GM19455 (cell line): ENCODE measurements at regions not wholly inside any gene's neighbourhood (a gene's known extent, or its start where the extent isn't known, plus 50 kb on each side); places are given as distances from the start of the nearest gene placed in this dataset.
"Not testable (repeated sequence)": the region's sequence is repeated elsewhere in the genome, so short reads cannot be mapped to it uniquely, and the experiment has no call there.

Experiments
- ATAC-seq: cut with Tn5 transposase; IDR thresholded peaks from one replicate; pipeline ENCODE4 v1.9.1; 2021; ENCODE audit not compliant: unreplicated experiment

DNA sequence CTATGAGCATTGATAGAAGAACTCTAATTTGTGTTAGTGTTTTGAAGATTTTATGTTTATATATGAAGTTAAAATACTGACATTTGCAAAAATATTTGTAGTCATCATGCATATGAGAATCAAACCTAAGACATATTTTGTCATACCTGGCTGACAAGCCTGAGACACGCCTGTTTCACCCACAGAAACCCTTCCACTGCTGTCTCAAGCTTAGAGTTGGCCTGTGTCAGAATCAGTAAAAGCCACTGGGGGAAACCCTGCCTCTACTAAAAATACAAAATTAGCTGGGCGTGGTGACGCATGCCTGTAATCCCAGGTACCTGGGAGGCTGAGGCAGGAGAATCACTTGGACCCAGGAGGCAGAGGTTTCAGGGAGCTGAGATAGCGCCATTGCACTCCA, 218.0 kb upstream of the C1QTNF3 start:
- ATAC-seq: not testable (repeated sequence)

DNA sequence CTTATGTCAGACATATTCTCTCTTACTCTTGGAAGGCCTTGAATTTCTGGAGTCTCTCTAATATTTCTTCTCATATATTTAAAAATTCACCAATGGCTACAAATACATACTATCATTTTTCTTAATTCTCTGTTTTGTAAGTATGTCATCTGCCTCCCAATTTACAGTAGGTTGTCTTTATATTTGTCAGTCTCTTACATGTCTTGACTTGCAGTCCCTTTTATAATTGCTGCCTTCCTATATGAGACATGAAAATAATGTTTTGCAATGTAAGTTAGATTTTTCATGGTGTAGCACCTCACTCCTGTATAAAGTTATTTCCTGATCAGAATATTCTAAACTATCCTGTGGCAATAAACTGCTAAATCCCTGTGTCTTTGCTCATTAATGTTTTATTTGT, 223.1 kb upstream of the C1QTNF3 start:
- ATAC-seq: not testable (repeated sequence)

DNA sequence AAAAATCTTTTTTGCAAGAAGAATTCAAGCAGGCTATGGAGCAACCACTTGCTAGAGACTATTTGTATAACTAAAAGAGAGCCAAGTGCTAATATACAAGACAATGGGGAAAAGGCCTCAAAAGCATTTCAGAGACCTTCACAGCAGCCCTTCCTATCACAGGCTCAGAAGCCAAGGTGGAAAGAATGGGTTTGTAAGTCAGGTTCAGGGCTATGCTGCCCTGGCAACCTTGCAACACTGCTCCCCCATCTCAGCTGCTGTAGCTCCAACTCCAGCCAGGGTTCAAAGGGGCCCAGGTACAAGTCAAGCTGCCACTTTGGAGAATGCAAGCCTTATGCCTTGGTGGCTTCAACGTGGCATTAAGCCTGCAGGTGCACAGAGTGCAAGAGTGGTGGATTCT, 253.7 kb upstream of the C1QTNF3 start:
- not testable (repeated sequence) for ATAC-seq

DNA sequence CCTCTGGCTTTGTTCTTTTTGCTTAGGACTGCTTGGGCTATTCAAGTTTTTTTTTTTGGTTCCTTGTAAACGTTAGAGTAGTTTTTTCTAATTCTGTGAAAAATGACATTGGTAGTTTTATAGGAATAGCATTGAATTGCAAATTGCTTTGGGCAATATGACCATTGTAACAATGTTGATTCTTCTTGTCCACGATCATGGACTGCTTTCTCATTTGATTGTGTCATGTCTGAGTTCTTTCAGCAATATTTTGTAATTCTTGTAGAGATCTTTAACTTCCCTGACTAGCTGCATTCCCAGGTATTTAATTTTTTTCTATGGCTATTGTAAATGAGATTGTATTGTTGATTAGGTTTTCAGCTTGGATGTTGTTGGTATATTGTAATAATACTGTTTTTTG, 286.2 kb upstream of the C1QTNF3 start:
- not testable (repeated sequence) for ATAC-seq

DNA sequence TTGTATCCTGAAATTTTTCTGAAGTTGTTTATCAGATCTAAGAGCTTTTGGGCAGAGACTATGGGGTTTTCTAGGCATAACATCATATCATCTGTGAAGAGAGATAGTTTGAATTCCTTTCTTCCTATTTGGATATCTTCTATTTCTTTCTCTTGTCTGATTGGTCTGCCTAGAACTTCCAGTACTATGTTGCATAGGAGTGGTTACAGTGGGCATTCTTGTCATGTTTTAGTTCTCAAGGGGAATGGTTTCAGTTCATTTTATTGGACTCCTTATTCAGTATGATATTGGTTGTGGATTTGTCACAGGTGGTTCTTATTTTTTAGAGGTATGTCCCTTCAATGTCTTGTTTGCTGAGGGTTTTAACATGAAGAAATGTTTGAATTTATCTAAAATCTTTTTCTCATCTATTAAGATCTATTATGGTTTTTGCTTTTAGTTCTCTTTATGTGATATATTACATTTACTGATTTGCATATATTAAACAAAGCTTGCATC, 286.6 kb upstream of the C1QTNF3 start:
- ATAC-seq: not testable (repeated sequence)

DNA sequence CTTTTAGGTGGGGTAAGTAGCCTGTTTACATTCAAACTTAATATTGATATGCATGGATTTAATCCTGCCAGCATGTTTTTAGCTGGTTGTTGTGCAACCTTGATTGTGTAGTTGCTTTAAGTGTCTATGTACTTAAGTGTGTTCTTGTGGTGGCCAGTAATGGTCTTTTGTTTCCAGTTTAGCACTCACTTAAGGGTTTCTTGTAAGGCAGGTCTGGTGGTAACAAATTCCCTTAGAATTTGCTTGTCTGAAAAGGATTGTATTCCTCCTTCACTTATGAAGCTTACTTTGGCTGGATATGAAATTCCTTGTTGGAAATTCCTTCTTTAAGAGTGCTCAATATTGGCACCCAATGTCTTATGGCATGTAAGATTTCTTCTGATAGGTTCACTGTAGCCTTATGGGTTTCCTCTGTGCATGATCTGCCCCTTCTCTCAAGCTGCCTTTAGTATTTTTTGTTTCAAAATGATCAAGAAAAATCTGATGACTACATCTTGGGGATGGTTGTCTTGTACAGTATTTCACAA, 289.0 kb upstream of the C1QTNF3 start:
- not testable (repeated sequence) for ATAC-seq

DNA sequence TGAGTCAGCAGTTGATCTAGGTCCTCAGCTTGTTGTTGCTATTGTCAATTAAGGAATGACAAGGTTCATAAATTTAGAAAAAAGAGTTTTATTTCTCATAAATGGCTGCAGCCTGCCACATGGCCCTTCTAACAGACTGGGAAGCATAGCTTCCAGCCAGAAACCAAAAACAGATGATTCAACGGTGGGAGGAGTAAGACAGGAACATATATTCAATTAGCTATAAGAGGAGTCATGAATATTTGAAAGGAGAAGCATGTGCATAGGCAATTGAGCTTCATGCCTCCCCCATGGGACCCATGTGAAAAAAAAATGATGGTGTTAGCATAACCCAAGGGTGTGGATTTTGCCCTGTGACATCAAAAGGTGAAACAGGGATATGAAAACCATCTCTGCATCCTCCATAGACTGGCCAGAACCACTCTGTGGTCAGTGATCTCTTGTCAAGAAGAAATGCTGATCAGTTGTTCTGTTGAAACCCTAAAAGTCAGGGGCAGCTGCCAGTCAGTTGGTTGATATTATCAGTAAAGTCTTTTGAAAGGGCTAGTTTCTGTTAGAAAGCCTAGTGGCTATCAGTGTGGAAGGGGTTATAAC, 296.5 kb upstream of the C1QTNF3 start:
- ATAC-seq: not testable (repeated sequence)

DNA sequence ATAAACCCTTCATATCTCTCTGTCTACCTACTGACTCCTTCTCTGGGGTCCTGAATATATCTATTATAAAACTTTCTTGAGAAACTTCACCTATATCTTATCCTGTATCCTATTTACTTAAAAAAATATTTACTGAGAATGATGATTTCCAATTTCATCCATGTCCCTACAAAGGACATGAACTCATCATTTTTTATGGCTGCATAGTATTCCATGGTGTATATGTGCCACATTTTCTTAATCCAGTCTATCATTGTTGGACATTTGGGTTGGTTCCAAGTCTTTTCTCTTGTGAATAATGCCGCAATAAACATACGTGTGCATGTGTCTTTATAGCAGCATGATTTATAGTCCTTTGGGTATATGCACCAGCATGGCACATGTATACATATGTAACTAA, 301.7 kb upstream of the RAI14 start:
- ATAC-seq: not testable (repeated sequence)

DNA sequence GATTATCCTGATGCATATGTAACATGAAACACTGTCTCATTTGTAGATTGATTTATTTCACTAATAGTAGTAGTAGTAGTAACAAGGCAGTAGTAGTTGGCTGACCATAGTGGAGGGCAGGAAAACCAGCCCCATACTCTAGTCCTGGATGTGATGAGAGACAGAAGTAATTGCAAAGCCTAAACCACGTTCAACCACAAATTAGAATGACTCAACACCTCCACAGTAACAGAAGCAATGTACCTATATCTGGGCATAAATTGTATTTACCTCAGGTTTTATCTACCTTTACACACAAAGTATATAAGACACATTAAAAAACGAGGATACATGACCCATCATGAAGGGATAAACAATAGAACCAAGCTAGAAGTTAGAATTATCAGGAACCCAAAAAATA, 284.7 kb upstream of the RAI14 start:
- not testable (repeated sequence) for ATAC-seq

DNA sequence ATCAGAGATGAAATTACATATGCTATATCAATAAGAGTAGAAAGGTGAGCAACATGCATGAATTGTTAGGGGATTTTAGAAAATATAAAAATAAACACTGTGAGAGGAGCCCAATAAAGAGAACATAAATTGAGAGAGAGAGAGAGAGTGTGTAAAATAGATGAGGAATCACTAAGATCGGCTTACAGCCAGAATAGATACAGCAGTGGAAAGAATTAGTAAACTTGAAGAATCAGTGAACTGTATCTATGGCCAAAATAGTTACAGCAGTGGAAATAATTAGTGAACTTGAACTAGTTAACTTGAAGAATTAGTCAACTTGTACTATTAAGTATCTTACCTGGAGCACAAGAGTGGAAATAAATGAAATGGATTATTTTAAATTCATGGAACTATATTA, 284.3 kb upstream of the RAI14 start:
- ATAC-seq: not testable (repeated sequence)

DNA sequence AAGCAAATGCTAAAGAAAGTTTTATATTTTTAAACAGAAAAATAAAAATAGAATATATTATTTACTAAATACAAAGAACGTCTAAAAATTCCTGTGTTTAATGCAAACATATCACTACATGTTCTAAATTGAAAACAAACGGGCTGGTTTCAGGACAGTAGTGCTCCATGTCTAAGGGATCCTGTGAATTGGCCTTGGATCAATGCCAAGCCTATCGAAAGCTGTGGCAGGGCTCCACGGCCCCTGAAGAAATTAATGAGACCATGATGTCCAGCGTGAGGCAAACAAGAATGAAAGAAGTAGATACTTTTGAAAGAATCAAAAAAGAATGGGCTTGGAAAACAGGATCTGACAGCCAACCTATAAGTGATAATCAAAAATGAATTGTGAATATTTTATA, 283.4 kb upstream of the RAI14 start:
- not testable (repeated sequence) for ATAC-seq

DNA sequence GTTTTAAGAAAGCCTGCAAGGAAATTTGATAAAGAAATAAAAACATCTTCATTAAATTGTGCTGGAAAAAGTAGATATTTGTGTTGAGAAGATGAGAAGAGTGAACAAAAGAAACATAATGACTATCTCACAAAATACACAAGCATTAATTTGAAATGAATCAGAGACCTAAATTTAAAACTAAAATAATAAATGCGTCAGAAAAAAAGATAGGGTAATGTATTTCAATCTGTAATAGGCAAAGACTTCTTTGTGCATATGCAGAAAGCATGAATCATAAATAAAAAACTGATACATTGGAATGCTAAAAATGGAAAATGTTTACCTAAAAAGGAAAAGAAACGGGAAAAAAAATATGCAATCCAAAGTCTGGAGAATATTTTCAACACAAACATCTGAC, 278.5 kb upstream of the RAI14 start:
- not testable (repeated sequence) for ATAC-seq

DNA sequence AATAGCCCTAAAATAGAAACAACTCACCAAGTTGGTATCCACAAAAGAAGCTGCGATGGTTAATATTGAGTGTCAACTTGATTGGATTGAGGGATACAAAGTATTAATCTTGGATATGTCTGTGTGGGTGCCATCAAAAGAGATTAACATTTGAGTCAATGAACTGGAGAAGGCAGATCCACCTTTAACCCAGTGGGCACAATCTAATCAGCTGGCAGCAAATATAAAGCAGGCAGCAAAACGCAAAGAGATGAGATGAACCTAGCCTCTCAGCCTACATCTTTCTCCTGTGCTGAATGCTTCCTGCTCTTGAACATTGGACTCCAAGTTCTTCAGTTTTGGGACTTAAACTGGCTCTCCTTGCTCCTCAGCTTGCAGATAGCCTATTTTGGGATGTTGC, 277.6 kb upstream of the RAI14 start:
- not testable (repeated sequence) for ATAC-seq

DNA sequence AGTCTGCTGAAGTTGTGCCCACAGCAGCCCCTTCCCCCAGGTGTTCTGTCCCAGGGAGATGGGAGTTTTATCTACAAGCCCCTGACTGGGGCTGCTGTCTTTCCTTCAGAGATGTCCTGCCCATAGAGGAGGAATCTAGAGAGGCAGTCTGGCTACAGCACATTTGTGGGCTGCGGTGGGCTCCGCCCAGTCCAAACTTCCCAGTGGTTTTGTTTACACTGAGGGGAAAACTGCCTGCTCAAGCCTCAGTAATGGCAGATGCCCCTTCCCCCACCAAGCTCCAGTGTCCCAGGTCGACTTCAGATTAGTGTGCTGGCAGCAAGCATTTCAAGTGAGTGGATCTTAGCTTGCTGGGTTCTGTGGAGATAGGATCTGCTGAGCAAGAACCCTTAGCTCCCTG, 267.4 kb upstream of the RAI14 start:
- ATAC-seq: not testable (repeated sequence)

DNA sequence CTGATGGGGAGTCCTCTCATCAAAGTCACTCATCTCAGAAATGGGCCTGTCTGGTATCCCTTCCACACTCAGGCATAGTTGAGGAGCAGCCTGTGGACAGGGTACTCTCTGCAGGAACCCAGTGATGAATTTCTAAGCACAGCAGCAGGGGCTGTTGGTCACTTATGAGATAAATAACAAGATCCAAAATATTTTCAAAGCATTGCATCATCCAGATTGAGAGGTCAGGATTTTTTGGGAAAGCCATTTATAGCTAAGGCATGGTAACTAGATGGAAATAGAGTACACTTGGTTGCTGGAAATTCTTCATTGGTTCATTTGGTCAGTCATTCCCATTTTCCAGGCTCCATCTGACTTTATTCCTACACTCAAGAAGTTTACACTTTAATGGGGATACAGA, 246.8 kb upstream of the RAI14 start:
- no peak for ATAC-seq

DNA sequence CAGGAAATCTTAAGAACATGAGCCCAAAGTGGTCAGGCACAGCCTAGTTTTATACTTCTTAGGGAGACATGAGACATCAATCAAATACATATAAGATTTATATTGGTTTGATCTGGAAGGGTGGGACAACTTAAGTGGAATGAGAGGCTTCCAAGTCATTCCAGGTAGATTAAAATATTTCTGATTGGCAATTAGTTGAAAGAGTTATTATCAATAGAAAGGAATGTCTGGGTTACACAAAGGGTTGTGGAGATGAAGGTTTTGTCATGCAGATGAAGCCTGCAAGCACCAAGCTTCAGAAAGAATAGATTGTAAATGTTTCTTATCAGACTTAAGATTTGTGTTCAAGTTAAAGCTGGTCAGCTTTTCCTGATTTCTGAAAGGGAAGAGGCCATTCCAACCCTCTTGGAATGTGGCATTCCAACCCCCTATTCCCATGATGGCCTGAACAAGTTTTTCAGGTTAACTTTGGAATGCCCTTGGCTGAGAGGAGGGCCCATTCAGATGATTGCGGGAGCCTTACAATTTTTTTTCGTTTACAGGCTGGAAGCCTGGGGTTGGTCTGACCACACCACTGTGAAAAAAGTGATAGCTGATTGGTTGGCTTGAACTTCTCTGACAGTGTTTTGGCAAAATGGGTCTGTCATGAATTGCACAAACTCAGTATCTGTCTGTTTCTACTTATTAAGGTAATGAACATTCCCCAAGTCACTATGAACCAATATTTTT, 245.6 kb upstream of the RAI14 start:
- ATAC-seq: no peak

DNA sequence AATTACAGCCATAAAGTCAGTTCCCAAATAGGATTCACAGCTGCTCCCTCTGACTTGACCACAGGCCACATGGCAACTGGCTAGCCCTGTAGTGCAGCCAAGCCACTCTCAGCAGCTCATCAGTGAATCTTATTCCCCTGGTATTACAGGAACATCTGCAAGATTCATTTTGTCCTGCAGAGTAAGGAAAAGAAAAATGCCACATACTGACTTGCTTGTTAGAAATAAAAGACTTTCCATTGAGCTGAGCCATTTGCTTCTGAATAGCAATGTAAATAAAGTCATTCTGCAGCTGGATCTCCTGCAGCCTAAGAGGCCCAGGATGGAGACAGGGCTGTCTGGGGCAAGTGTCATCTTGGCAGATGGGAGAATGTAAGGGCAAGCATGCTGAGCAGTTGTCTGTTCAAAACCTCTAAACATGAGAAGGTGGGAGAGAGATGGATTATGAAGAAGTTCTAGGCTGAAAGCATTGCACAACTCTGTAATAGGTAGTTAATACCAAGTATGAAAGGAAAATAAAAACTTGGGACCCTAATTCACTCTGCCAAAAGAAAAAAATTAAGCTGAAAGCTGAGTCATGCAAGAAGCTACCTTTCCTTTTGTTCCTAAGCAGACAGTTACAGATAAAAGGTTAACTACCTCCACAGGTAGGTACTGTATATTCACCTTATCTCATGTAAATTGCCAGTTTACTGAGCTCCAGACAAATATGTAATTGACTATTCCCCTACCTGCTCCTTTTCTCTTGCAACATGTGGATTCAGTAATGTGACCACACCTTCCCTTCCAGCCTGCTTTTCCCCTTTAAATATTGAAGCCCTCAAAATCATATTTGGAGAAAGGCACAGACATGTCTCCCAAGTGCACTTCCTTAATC, 244.4 kb upstream of the RAI14 start:
- ATAC-seq: no peak

DNA sequence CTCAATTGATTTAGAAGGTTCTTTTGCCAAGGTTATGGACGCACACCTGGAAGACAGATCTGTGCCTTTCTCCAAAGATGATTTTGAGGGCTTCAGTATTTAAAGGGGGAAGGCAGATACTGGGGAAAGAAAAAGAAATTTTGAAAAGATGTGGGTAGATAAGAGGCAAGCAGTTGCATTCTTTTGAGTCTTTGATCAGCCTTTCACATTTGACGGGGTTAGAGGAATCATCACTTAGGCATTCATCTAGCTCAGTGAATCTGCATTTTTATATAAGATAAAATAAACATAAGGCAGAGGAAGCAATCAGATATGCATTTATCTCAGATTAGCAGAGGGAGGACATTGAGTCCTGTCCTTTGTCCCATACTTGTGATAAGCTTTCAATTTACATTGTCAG, 243.4 kb upstream of the RAI14 start:
- no peak for ATAC-seq

DNA sequence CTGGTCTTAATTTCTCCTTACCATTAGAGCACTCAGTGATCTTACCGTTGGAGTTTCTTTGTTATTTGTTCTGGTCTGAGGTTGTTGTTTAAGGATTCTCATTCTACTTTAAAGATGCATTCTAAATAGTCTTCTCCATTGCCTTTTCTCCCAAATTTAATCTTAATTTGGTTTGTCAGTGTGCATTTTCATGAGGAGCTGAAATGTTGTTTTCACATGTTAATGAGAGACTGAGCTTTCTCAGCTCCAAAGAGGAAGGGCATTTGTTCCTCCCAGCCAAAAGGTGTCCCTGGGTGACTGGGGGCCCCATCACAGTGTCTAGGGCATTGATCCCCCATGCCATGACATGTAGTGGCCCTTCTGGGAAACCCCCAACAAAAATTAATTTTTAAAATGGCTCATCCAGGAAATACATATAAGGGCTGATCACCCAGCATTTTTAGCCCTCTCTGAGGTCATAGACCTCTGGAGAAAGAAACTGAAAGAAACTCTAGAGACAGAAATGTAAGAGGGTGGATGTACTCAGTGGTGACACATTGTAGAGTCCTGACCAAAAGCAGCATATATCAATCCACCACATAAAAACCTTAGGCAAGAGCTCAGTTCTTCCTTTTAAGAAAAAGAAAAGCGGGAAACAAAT, 240.4 kb upstream of the RAI14 start:
- ATAC-seq: peak; percentile 96

DNA sequence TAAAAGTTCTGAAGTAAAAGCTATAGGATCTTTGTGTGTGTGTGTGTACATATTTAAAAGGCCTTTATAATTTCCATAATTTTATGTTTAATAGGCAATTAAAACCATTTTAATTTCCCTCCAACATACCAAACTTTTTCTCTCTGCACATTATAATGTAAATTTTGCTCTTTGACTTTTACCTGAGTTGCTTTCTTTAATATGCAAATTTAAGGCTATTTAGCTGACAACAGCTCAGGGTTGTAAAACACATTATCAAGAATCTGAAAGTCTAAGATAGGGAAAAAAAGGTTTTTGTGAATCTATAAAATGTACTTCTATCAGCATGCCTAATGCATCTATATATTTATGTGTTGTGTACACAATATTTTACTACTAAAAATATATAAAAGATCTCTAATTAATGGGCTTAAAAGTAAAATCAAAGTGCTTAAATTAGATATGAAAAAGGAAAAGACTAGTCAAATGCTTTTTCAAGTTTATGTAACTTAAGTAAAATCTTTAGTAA, 239.6 kb upstream of the RAI14 start:
- ATAC-seq: no peak

DNA sequence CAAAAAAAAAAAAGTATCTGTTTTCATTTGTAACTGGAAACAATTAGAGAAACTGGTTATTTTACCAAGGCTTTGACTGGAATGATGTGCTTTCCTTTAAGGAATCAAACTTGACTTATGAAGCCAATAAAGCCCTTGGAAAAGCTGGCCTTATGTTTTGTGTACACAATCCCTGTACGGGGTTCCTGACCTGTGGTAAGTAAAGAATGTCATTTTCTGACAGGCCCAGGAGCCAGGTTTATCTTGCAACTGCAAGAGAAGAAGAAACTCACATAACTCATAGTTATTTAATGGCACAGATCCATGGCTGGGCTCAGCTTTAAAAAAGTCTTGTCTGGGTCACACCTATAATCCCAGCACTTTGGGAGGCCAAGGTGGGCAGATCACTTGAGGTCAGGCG, 235.9 kb upstream of the RAI14 start:
- not testable (repeated sequence) for ATAC-seq
